ENCODE measurements at regions not wholly inside any gene's neighbourhood (a gene's known extent, or its start where the extent isn't known, plus 50 kb on each side); places are given as distances from the start of the nearest gene placed in this dataset.

- no peak for TF ChIP-seq CTCF (IDR thresholded peaks at IDR 0.05)
- no peak for TF ChIP-seq POLR2A (IDR thresholded peaks at IDR 0.05)
These were observed 672.8 kb upstream of the GNPDA2 start for GRCh38 chr4:45399116-45399515.
